ENCODE measurements at regions not wholly inside any gene's neighbourhood (a gene's known extent, or its start where the extent isn't known, plus 50 kb on each side); places are given as distances from the start of the nearest gene placed in this dataset.

DNA sequence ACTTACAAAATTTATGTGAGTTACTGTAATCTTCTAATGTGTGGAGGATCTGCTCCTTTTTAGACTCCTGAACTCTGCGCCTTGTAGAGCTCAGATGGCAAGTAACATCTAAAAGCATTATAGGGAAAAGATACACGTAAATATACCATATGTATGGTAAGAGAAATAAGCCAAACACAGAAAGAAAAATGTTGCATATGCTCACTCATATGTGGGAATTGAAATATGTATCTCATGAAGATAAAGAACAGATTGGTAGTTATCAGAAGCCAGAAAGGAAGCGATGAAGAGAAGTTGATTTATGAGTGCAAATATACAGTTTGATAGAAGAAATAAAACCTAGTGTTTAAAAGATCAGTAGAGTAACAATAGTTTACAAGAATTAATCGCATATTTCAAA is 815.0 kb upstream of the MAN1A1 start:
- no peaks in the 10 kb centered on the region for H3K79me2 ChIP-seq (ENCODE audit: insufficient read depth, low read length)
- no peaks in the 10 kb centered on the region for H3K27me3 ChIP-seq (ENCODE audit: control insufficient read depth in 1 of 2, insufficient read depth in 2 of 2, low read length in 2 of 2)
- CTCF ChIA-PET (ENCODE audit: low intra/inter-chr PET ratio, low total read pairs) = no interaction called here
- POLR2A ChIA-PET = no interaction called here
- BruUV-seq (replicated peaks) = no TSS peak
- no peak overlapping the region for H3K27ac ChIP-seq (ENCODE audit: extremely low read length, insufficient read depth, low read length)
- H3K9ac ChIP-seq (ENCODE audit: insufficient read depth, low read depth, low read length) = no peak overlapping the region
- in situ Hi-C loops (cut with HindIII; ENCODE audit: extremely low pct_ligation_motif_present, low pct_unique_long_range_greater_than_20kb) = no loop called here
- DNase-seq (ENCODE audit: low spot score) (no peak), FAIRE-seq (no peak), ATAC-seq (no peak)
- H3K4me2 ChIP-seq (ENCODE audit: low read depth, low read length) = no peak overlapping the region
- no peaks in the 10 kb centered on the region for H4K20me1 ChIP-seq (ENCODE audit: insufficient read depth, low read length)
- peaks cover 6% of the 10 kb centered on the region for H3K4me1 ChIP-seq (ENCODE audit: insufficient read depth, low read length)
- no peaks in the 10 kb centered on the region for H3K36me3 ChIP-seq (replicated peaks in 1 of 2; ENCODE audit: control insufficient read depth in 1 of 2, insufficient read depth in 2 of 2, low read length in 2 of 2)
- no peak overlapping the region for H2AFZ ChIP-seq (ENCODE audit: low read length)
- intact Hi-C loops (cut with micrococcal nuclease; ENCODE audit: unreplicated experiment) = no loop called here
- WGBS (ENCODE audit: low lambda C conversion rate) = 95% methylated on average over 4 of the region's 4 CpGs
- no peak overlapping the region for H3K4me3 ChIP-seq (replicated peaks in 1 of 3; ENCODE audit: insufficient read depth in 1 of 3, low read depth in 2 of 3, low read length in 3 of 3)
- no peaks in the 10 kb centered on the region for H3K9me3 ChIP-seq (ENCODE audit: low read length)
- no peak for TF ChIP-seq NFIB (CRISPR knock-in tag; IDR thresholded peaks at IDR 0.05; ENCODE audit: borderline replicate concordance)
- no peak for TF ChIP-seq ZMAT3 (CRISPR knock-in tag; conservative IDR thresholded peaks at IDR 0.05)

DNA sequence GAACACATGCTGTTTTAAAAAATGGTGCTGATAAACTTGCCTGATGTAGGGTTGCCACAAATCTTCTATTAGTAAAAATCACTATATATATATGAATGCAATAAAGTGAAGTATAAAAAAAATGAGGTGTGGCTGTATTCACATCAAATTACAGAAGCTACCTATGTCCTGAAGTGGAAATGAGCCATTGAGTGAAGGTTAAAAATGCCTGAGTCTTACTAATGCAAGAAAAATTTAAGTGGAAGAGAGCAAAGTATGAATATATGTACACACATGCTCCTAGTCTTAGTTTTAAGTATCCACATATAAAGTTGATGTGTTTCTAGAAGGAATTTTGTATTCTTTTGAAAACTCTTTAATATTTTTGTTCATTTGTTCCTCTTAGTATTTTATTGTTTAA is 808.3 kb upstream of the MAN1A1 start:
- ChIA-PET CTCF (ENCODE audit: low intra/inter-chr PET ratio, low total read pairs) (no interaction called here), POLR2A (no interaction called here)
- BruUV-seq (replicated peaks) = no TSS peak
- ATAC-seq (no peak), DNase-seq (ENCODE audit: low spot score) (no peak), FAIRE-seq (no peak)
- no peak overlapping the region for H3K9ac ChIP-seq (ENCODE audit: insufficient read depth, low read depth, low read length)
- no peak overlapping the region for H2AFZ ChIP-seq (ENCODE audit: low read length)
- no peak overlapping the region for H3K4me2 ChIP-seq (ENCODE audit: low read depth, low read length)
- no peak overlapping the region for H3K27ac ChIP-seq (ENCODE audit: extremely low read length, insufficient read depth, low read length)
- no peaks in the 10 kb centered on the region for H3K4me1 ChIP-seq (ENCODE audit: insufficient read depth, low read length)
- intact Hi-C loops (cut with micrococcal nuclease; ENCODE audit: unreplicated experiment) = no loop called here
- in situ Hi-C loops (cut with HindIII; ENCODE audit: extremely low pct_ligation_motif_present, low pct_unique_long_range_greater_than_20kb) = no loop called here
- H4K20me1 ChIP-seq (ENCODE audit: insufficient read depth, low read length) = no peaks in the 10 kb centered on the region
- H3K79me2 ChIP-seq (ENCODE audit: insufficient read depth, low read length) = no peaks in the 10 kb centered on the region
- peaks cover 4% of the 10 kb centered on the region; the same call in 1 of the 2 replicates for H3K9me3 ChIP-seq (ENCODE audit: low read length)
- H3K27me3 ChIP-seq (ENCODE audit: control insufficient read depth in 1 of 2, insufficient read depth in 2 of 2, low read length in 2 of 2) = no peaks in the 10 kb centered on the region
- H3K36me3 ChIP-seq (replicated peaks in 1 of 2; ENCODE audit: control insufficient read depth in 1 of 2, insufficient read depth in 2 of 2, low read length in 2 of 2) = no peaks in the 10 kb centered on the region
- no peak overlapping the region for H3K4me3 ChIP-seq (replicated peaks in 1 of 3; ENCODE audit: insufficient read depth in 1 of 3, low read depth in 2 of 3, low read length in 3 of 3)
- TF ChIP-seq ETV6 (CRISPR knock-in tag; conservative IDR thresholded peaks at IDR 0.05) (no peak), ZNF615 (CRISPR knock-in tag; IDR thresholded peaks at IDR 0.05; ENCODE audit: borderline replicate concordance) (no peak), RFXANK (CRISPR knock-in tag; IDR thresholded peaks at IDR 0.05) (no peak), TARDBP (CRISPR knock-in tag; IDR thresholded peaks at IDR 0.05) (no peak), HOXA5 (CRISPR knock-in tag; IDR thresholded peaks at IDR 0.05) (no peak), ZNF530 (CRISPR knock-in tag; IDR thresholded peaks at IDR 0.05; ENCODE audit: low read depth) (no peak), ZNF550 (CRISPR knock-in tag; IDR thresholded peaks at IDR 0.05; ENCODE audit: borderline replicate concordance) (no peak), ZNF263 (CRISPR knock-in tag; IDR thresholded peaks at IDR 0.05) (no peak), REXO4 (CRISPR knock-in tag; IDR thresholded peaks at IDR 0.05; ENCODE audit: borderline replicate concordance) (no peak), ATF7-NPFF (CRISPR knock-in tag; IDR thresholded peaks at IDR 0.05; ENCODE audit: low read depth) (no peak), ZNF737 (CRISPR knock-in tag; IDR thresholded peaks at IDR 0.05; ENCODE audit: borderline replicate concordance) (no peak), MAFF (IDR thresholded peaks at IDR 0.05; ENCODE audit: low read depth, low read length) (no peak)
- TF ChIP-seq, protein P1, sequence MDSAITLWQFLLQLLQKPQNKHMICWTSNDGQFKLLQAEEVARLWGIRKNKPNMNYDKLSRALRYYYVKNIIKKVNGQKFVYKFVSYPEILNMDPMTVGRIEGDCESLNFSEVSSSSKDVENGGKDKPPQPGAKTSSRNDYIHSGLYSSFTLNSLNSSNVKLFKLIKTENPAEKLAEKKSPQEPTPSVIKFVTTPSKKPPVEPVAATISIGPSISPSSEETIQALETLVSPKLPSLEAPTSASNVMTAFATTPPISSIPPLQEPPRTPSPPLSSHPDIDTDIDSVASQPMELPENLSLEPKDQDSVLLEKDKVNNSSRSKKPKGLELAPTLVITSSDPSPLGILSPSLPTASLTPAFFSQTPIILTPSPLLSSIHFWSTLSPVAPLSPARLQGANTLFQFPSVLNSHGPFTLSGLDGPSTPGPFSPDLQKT (CRISPR knock-in tag; IDR thresholded peaks at IDR 0.05; ENCODE audit: borderline replicate concordance) = no peak
- TF ChIP-seq, protein P2, sequence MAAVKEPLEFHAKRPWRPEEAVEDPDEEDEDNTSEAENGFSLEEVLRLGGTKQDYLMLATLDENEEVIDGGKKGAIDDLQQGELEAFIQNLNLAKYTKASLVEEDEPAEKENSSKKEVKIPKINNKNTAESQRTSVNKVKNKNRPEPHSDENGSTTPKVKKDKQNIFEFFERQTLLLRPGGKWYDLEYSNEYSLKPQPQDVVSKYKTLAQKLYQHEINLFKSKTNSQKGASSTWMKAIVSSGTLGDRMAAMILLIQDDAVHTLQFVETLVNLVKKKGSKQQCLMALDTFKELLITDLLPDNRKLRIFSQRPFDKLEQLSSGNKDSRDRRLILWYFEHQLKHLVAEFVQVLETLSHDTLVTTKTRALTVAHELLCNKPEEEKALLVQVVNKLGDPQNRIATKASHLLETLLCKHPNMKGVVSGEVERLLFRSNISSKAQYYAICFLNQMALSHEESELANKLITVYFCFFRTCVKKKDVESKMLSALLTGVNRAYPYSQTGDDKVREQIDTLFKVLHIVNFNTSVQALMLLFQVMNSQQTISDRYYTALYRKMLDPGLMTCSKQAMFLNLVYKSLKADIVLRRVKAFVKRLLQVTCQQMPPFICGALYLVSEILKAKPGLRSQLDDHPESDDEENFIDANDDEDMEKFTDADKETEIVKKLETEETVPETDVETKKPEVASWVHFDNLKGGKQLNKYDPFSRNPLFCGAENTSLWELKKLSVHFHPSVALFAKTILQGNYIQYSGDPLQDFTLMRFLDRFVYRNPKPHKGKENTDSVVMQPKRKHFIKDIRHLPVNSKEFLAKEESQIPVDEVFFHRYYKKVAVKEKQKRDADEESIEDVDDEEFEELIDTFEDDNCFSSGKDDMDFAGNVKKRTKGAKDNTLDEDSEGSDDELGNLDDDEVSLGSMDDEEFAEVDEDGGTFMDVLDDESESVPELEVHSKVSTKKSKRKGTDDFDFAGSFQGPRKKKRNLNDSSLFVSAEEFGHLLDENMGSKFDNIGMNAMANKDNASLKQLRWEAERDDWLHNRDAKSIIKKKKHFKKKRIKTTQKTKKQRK (IDR thresholded peaks at IDR 0.05; ENCODE audit: low read length) = no peak
- TF ChIP-seq, protein P3, sequence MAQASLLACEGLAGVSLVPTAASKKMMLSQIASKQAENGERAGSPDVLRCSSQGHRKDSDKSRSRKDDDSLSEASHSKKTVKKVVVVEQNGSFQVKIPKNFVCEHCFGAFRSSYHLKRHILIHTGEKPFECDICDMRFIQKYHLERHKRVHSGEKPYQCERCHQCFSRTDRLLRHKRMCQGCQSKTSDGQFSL (CRISPR knock-in tag; IDR thresholded peaks at IDR 0.05) = no peak
